ENCODE measurements at regions not wholly inside any gene's neighbourhood (a gene's known extent, or its start where the extent isn't known, plus 50 kb on each side); places are given as distances from the start of the nearest gene placed in this dataset.

DNA sequence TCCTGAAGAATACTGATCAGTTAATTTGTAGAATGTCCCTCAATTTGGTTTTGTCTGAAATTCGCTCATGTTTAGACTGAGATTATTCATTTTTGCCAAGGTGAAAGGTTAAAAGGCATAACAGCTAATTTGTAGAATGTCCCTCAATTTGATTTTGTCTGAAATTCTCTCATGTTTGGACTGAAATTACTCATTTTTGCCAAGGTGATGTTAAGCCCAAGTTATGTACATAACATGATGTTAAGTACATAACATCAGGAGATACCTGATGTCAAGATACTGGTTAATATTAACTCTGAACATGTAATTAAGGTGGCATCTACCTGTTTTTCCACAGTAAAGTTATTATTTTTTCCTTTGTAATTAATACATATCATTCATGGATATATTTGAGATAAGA is 243.4 kb upstream of the PMFBP1 start:
- no peak for DNase-seq (ENCODE audit: low spot score)
- TF ChIP-seq, protein P1, sequence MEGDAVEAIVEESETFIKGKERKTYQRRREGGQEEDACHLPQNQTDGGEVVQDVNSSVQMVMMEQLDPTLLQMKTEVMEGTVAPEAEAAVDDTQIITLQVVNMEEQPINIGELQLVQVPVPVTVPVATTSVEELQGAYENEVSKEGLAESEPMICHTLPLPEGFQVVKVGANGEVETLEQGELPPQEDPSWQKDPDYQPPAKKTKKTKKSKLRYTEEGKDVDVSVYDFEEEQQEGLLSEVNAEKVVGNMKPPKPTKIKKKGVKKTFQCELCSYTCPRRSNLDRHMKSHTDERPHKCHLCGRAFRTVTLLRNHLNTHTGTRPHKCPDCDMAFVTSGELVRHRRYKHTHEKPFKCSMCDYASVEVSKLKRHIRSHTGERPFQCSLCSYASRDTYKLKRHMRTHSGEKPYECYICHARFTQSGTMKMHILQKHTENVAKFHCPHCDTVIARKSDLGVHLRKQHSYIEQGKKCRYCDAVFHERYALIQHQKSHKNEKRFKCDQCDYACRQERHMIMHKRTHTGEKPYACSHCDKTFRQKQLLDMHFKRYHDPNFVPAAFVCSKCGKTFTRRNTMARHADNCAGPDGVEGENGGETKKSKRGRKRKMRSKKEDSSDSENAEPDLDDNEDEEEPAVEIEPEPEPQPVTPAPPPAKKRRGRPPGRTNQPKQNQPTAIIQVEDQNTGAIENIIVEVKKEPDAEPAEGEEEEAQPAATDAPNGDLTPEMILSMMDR (IDR thresholded peaks at IDR 0.05; ENCODE audit: extremely low read depth, missing control alignments) = no peak

DNA sequence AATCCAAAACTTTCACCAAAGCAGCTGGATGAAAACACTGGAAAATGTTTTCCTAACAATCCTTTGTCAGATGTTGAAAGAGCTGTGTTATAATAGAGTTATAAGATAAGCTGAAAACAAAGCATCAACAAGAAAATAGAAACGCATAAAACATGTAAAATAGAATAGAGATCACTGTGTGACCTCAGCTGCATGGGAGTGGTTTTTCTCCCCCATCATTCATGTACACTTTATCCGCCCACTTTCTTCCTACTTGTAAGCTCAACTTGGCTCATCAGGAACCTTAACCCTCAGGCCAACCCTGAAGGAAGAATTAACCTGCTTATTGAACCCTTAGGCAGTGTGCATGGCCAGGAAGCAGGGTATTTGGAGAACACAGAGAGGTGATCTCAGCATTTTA is 238.5 kb upstream of the PMFBP1 start:
- no peak for DNase-seq (ENCODE audit: low spot score)
- TF ChIP-seq, protein P1 (IDR thresholded peaks at IDR 0.05; ENCODE audit: extremely low read depth, missing control alignments) = no peak

DNA sequence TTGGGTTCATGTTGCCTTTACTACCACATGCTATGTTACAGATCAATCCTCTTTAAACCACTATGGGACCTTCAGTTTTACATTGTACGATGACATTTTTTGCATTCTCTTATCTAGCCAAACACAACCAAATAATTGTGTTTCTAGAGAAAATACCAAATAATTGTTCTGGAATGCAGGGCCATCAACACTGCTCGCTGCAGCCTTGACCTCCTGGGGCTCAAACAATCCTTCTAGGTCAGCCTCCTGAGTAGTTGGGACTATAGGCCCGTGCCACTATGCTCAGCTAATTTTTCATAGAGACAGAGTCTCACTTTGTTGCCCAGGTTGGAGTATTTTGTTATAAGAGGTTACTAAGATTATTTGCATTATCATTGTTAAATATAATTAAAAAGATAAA is 237.5 kb upstream of the PMFBP1 start:
- no peak for DNase-seq (ENCODE audit: low spot score)
- TF ChIP-seq, protein P1 (IDR thresholded peaks at IDR 0.05; ENCODE audit: extremely low read depth, missing control alignments) = no peak

DNA sequence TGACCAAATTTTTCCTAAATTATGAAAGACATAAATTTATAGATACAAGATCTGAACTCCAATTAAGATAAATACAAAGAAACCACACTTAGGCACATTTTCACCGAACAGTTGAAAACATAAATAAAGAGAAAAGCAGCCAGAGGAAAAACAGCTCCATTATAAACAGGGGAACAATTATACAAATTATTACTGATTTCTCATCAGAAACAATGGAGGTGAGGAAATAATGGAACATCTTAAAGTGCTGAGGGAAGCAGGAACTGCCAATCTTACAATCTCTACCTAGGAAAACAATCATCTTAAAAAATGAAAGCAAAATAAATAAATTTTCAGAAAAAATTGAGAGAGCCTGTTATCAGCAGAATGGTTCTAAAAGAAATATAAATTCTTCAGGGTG is 234.4 kb upstream of the PMFBP1 start:
- DNase-seq (ENCODE audit: low spot score) = no peak
- TF ChIP-seq, protein P1 (IDR thresholded peaks at IDR 0.05; ENCODE audit: extremely low read depth, missing control alignments) = no peak

DNA sequence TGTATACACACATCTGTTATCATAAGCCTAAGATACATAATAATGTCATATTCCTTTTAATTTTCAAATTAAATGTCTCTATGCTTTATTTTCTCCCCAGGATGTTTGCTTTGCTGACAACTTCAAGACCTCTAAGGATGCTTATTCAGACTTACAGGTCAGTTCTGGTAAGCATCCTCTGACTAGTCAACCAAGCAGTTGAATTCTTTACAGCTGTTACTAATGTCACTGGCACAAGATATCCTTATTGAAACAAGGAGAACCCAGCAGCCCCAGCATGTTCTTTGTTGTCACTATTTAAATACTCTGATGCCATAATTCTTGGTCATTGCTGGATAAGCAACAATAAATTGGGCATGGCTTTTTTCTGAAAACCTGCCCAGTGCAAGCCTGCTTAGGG is 232.3 kb upstream of the PMFBP1 start:
- TF ChIP-seq, protein P1 (IDR thresholded peaks at IDR 0.05; ENCODE audit: extremely low read depth, missing control alignments) = no peak
- DNase-seq (ENCODE audit: low spot score) = no peak

DNA sequence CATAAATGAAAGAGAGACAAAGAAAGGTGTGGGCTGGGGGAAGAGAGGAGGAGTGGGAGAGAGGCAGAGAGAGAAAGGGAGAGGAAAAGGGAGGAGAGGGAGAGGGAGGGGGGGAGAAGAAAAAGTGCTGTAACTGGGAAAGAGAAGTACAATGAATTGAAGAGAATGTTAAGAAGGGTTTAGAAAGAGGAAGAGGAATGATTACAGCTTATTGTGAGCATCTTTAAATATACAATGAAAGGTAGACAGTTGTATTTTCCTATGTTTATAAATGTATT is 229.1 kb upstream of the PMFBP1 start:
- no peak for DNase-seq (ENCODE audit: low spot score)
- TF ChIP-seq, protein P1 (IDR thresholded peaks at IDR 0.05; ENCODE audit: extremely low read depth, missing control alignments) = no peak

DNA sequence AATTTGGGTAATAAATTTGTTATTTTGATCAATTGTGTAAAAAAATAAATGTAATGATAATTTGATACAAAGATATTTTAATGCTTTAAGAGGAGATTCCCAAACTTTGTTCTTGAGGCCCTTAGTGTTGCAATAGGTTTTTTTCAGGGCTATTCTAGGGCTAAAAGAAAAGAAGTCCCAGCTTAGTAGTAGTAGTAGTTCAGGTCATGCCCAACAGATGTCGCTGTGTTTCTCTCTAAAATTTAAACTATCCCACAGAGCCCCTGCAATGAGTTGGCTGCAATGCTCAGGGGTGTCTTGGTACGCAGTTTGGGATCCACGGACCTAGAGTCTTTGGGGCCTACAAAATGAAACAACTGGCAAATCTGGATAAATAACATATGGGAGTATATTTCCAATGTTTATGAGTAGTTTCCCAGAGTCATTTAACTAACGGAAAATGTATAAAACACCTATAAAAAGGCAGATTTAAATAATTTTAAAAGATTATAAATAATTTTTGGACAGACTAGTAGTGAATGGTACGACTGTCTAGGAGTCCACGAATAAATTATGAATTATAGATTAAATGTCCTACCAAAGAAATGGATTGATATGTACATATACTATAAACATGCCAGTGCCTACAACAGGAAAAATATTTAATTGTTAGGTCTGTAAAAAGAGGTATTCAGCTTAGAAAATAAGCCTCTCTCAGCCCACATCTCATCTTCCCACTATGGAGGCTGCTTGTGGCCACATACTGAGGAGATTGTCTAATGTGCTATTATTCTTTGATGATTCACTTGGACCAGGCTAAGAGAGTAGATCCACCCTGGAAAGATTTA is 228.5 kb upstream of the PMFBP1 start:
- TF ChIP-seq, protein P1 (IDR thresholded peaks at IDR 0.05; ENCODE audit: extremely low read depth, missing control alignments) = peak; percentile 35

More for the DNA sequence above, 228.5 kb upstream of the PMFBP1 start:
- DNase-seq (ENCODE audit: low spot score) = peak; percentile 50

Measured in GM20000 (cell line).